ENCODE measurements at regions not wholly inside any gene's neighbourhood (a gene's known extent, or its start where the extent isn't known, plus 50 kb on each side); places are given as distances from the start of the nearest gene placed in this dataset.

DNA sequence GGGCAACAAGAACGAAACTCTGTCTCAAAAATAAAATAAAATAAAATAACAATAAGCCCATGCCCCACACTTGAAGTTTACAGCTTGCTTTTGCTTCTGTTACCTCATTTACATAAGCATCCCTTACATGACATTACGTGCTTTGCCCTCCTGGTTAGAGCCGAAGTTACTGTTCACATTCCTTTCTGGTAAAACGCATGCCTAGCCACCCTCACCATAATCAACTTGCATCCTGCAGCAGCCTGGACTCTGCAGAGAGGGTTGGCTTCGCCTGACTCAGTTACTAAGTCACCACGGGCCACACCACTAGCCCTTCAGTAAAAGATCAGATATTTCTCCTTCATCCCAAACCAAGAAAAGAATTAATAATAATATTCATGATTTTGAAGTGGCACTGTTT is 736.0 kb upstream of the AUTS2 start:
- TF ChIP-seq, protein P1, sequence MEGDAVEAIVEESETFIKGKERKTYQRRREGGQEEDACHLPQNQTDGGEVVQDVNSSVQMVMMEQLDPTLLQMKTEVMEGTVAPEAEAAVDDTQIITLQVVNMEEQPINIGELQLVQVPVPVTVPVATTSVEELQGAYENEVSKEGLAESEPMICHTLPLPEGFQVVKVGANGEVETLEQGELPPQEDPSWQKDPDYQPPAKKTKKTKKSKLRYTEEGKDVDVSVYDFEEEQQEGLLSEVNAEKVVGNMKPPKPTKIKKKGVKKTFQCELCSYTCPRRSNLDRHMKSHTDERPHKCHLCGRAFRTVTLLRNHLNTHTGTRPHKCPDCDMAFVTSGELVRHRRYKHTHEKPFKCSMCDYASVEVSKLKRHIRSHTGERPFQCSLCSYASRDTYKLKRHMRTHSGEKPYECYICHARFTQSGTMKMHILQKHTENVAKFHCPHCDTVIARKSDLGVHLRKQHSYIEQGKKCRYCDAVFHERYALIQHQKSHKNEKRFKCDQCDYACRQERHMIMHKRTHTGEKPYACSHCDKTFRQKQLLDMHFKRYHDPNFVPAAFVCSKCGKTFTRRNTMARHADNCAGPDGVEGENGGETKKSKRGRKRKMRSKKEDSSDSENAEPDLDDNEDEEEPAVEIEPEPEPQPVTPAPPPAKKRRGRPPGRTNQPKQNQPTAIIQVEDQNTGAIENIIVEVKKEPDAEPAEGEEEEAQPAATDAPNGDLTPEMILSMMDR (IDR thresholded peaks at IDR 0.05) = no peak
- no peak for TF ChIP-seq POLR2A (IDR thresholded peaks at IDR 0.05)
- TF ChIP-seq POLR2AphosphoS5 (IDR thresholded peaks at IDR 0.05) = no peak
- no peak for TF ChIP-seq EP300 (IDR thresholded peaks at IDR 0.05)
